UCSD-AML1 (cell line): ENCODE measurements at regions not wholly inside any gene's neighbourhood (a gene's known extent, or its start where the extent isn't known, plus 50 kb on each side); places are given as distances from the start of the nearest gene placed in this dataset.
"Not testable (repeated sequence)": the region's sequence is repeated elsewhere in the genome, so short reads cannot be mapped to it uniquely, and the experiment has no call there.

ENCODE experiments used
- DNase-seq: peaks from one replicate; lab custom pipeline; 2025; ENCODE audit not compliant: unreplicated experiment; lab: John Stamatoyannopoulos, UW

DNA sequence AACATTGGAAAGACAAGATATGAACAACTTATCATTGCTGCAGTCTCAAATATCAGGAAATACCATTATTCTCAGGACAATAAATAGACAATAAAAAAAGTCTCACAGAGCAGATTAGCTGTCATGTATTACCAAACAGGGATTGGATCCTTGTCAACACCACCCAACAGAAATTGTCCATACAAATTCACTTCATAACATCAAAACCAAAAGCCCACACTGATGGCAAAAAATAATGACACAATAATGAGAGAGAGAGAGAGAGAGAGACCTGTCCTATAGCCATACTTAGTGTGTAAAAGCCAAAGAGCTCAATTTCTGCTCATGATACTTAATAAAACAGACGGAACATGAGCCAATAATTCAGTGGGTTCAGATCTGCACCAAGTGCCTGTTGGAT lies 96.5 kb downstream of the PPIAL4G start:
- no peak for DNase-seq

DNA sequence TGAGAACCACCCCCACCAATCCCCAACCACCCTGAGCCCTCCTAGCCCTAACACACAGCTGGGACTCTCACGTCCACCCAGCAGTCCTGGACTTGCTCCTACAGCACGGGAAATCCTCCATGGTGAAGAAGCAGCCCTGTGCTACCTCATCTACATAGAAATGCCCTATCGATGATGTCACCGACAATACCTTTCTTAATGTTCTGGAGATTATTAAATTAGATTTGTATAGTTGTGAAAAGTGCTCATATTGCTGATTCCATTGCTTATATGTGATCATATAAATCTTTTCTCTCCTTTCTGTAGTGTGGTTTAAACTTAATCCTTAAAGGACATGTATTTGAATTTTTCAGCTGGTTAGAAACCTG lies 97.1 kb downstream of the PPIAL4G start:
- DNase-seq: not testable (repeated sequence)

DNA sequence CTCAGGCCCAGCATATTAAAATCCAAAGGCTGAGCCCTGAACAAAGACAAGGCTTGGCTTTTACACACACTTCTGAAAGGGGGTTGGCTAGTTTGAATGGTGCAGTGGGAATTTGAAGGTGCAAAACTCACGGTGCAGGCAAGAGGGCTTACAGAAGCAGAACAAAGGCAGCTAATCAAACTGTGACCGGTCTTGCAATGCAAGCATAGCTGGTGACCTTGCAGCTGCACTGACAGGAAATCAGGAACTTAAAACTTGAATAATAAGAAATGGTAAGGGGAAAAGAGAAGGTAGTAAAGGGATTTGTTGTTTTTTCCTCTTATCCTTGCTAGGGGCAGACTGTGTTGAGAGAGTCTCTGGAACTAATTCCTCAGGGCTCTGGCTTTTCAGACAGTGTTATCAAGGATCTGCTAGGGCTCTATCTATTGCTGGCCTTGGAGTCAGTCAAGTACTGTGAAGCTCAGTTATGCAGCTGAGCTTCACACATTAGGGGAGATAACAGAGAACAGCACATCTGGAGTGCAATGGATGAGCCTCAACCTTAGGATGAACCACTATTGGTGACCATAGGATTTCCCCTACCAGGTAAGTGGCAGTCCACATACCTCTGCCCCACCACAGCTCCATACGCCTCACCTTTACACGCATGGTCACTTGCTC lies 97.6 kb downstream of the PPIAL4G start:
- no peak for DNase-seq

DNA sequence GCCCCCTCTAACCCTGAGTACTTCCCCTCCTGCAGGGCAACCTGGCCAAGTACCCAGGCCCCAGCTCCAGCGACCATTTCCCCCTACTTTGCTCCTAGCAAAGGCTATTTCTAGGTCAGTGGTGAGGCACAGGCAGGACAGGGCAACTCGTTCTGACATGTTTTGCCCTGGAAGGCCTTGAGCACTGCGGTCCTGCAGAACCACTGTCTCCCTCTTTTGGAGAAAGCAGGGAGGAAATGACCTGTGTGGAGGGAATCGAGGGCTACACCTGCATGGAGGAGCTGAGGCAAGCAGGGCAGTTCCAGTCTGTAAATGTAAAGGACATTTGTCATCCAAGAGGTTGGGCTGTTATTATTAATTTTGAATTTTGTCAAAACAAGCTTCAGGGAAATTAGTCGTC lies 99.1 kb downstream of the PPIAL4G start:
- no peak for DNase-seq

DNA sequence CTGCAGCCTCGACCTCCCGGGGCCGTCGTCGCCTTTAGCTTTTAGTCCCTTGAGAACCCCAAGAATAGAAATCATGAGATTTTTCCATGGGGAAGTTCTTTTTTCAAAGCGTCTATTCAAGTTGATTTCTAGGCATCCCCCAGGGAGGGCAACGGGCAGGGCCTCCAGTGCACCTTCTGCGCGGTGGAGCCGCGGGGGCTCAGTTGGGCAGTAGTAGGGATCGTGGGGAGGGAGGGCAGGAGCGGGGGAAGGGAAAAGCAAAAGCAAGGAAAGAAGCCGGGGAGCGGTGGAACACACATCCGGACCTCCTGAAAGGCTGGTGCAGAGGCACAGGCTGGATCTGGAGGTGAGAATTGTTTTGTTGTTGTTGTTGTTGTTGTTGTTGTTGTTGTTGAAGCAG lies 103.4 kb downstream of the PPIAL4G start:
- DNase-seq: no peak

DNA sequence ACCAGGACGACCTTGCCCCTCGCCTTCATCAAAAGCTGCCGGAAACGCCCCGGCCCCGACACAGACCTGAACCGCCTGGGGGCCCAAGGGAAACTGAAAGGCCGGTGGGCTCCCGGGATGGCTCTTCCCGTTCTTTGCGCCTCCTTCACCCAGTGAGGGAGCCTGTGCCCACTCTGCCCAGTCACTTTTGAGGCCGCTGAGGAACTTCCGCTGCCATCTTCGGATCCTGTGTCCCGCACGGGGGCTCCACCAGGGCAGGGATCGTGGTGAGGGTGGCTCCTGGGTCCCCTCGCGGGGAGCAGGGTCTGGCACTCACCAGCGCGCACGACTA lies 104.0 kb downstream of the PPIAL4G start:
- no peak for DNase-seq

DNA sequence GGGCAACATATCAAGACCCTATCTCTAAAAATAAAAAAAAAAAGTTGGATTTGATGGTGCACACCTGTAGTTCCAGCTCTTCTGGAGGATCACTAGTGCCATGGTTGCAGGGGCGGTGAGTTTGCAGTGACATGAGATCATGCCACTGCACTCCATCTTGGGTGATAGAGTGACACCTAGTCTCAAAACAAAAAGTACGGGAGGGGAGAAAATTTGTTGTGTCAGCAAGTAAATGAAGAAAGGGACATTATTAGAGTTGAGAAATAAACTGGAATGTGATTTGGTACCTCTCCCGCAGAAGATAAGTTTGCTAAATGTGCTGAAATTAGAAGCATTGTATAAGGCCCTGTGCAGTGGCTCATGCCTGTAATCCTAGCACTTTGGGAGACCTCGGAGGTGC lies 105.1 kb downstream of the PPIAL4G start:
- not testable (repeated sequence) for DNase-seq

DNA sequence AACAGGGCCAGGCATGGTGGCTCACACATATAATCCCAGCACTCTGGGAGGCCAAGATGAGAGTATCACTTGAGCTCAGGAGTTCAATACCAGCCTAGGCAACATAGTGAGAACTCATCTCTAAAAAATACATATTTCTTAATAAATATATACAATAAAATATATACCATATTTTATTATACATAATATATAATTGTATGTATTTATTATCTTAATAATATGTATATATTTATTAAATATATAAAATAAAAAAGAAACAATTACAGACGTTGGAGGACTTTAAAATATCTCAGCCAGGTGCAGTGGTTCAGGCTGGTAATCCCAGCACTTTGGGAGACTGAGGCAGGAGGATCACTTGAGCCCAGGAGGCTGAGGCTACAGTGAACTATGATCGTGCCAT lies 106.1 kb downstream of the PPIAL4G start:
- DNase-seq: not testable (repeated sequence)

DNA sequence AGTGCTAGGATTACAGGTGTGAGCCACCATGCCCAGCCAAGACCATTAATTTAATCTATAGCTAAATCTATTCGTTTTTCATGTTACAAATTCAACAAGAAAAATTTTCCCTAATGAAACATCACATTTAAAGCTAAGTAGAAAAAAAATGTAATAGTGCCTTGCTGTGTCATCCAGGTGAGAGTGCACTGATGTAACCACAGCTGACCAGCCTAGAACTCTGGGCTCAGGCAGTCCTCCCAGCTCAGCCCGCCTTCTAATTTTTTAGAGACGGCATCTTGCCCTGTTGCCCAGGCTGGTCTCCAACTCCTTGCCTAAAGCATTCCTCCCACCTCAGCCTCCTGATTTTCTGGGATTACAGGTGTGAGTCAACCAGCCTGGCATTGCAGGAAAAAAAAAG lies 109.0 kb downstream of the PPIAL4G start:
- DNase-seq: no peak

DNA sequence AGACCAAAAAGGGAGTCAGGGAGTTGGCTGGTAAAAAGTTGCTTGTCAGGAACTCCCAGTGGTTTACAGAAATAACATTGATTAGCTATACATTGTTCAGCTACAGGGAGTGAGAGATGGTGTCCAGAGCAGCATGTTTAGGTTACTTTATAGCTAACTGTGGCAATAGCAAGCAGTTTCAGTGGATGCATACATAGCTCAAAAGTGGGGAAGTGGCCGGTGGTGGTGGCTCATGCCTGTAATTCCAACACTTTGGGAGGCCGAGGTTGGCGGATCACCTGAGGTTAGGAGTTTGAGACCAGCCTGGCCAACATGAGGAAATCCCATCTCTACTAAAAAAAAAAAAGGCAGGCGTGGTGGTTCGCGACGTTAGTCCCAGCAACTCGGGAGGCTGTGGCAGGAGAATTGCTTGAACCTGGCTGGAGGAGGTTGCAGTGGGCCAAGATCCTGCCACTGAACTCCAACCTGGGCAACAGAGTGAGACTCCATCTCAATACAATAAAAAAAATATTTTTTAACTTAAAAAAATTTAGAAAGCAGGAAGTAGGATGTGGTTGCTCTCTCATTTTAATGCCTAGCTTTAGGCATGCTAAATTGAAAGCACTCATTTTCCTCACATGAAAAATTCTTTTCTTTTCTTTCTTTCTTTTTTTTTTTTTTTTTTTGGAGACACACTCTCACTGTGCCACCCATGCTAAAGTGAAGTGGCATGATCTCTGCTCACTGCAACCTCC lies 109.7 kb downstream of the PPIAL4G start:
- no peak for DNase-seq

DNA sequence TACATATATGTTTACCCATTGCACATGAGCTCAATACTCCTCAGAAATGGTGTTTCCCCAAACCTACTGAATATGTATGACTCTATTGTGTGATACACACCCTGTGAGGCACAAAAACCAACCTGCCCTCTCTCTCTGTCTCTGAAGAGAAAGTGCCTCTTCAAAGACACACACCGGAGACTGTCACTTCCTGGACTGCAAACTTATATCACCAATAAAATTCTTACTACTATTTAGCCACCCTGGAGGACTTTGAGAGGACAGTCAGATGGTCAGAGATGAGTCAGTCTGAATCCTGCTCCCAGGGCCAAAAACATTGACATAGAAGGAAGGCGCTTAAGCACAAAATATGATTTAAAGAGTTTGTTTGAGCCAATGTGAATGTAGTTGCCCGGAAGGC lies 110.4 kb downstream of the PPIAL4G start:
- no peak for DNase-seq

DNA sequence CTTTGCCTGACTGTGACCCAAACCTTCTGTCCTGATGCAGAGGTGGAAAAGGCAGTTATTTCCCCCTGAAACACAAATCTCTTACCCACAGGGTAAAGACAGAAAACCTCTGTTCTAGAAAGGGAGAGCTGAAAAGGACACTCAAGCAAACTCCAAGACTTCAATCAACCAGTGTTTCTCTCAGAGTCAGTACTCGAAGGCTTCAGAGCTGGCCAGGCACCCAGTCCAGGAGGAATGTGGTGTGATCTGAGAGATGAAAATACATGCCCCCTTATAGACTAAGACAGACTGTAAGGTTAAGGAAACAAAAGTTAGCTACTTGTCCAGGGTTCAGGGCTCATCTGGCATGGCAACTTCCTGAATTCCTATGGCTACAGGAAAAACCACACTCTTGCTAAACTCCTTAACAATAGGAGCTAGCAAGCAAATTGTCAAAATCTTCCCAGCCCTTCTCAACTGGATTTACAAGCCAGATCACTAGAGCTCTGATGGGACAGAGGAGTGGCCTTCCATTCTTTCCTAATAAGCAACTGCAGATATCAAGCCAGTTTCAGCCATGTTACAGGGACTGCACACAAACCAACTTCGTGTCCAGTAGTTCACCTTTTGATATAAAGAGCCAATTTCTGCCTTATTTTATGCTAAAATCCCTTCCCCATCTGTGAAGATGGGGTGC lies 110.9 kb downstream of the PPIAL4G start:
- not testable (repeated sequence) for DNase-seq

DNA sequence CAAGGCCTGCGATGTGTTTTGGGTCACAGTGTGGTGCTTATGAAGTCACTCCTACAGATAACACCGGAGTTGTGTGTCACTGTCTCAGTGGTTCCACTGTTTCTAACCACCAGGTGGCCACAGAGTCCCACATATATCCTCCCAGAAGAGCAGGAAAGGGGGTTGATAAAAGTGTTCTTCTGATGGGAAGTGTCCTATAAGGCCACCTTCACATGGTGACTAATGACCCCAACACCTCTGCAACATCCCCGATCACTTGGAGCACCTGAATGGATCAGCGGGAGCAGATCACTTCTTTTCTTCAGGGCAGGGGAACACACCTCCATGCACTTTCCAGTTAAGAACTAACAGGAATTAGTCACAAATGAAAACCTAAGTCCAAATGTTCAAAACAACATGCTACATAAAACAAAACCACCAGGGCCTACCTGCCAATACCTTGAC lies 111.5 kb downstream of the PPIAL4G start:
- peak; percentile 50 for DNase-seq

DNA sequence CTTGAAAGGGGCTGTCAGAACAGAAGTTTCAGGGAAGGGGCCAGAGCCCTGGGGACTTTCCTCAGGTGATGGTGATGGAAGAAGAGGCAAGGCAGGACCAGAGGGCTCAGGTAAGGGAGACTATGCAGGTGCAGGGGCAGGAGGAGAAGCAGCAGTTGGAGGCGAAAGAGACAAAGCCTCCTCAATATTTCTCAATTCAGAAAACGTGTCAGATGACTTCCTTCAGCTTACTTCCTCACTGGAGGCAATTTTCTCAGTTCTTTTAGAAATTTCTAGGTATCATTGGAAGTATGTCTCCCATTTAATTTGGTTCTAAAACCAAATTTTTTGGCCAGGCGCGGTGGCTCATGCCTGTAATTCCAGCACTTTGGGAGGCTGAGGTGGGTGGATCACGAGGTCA lies 112.4 kb downstream of the PPIAL4G start:
- DNase-seq: not testable (repeated sequence)

DNA sequence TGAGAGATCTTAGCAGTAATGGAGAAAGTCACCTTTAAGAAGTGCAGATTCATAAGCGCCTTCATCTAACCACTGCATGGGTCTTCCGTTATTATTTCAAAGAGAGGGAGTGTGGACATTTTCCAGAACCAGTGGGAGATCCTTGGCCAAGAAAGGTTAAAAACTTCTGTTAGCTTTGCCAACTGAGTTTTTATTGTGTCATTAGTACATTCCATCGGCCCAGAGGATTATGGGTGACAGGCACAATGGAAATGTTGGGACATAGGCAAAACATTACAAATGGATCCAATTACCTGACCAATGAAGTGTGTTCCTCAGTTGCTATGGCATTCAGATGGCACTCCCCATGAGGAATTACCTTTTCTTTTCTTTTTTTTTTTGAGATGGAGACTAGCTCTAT lies 115.5 kb downstream of the PPIAL4G start:
- DNase-seq: no peak

DNA sequence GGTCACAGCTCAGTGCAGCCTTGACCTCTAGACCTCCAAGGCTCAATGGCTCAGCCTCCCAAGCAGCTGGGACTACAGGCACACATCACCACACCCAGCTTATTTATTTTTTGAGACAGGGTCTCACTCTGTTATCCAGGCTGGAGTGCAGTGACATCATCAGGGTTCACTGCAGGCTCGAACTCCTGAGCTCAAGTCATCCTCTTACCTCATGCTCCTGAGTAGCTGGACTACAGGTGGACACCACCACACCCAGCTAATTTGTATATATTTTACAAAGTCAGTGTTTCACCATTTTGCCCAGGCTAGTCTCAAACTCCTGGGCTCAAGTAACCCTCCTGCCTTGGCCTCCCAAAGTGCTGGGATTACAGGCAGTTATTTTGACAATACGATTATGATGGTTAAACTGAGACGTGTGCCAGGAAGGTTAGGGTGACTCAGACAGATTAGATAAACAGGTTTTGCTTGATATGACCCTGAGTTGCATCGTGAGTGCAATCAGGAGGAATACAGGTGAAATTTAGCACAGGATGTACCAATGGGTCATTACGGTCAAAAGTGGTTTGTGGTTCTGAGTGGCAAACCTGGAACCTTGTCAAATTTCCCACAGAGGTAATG lies 116.9 kb downstream of the PPIAL4G start:
- not testable (repeated sequence) for DNase-seq

DNA sequence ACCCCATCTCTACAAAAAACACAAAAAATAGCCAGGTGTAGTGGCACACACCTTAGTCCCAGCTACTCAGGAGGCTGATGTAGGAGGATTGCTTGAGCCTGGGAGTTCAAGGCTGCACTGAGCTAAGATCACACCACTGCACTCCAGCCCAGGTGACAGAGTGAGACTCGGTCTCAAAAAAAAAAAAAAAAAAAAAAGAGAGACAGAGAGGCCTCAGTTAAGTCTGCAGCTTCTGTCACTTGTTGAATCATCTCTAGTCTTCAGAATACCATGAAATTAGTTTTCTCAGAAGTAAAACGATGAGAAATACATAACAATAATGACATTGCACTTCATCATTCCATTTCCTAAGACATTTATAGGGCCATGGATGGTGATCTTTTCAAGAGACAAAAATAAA lies 118.0 kb downstream of the PPIAL4G start:
- DNase-seq: not testable (repeated sequence)

DNA sequence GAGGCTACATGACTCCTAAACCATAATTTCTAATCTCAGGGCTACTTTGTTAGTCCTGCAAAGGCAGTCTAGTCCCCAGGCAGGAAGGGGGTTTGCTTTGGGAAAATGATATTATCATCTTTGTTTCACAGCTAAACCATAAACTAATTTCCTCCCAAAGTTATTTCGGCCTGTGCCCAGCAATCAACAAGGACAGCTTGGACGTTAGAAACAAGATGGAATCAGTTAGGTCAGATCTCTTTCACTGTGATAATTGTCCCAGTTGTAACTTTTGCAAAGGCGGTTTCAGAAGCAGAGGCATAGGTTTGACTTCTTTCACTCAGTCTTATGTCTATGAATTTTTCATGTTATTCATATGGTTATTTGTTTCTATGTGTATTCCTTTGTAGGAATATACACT lies 119.1 kb downstream of the PPIAL4G start:
- DNase-seq: not testable (repeated sequence)

DNA sequence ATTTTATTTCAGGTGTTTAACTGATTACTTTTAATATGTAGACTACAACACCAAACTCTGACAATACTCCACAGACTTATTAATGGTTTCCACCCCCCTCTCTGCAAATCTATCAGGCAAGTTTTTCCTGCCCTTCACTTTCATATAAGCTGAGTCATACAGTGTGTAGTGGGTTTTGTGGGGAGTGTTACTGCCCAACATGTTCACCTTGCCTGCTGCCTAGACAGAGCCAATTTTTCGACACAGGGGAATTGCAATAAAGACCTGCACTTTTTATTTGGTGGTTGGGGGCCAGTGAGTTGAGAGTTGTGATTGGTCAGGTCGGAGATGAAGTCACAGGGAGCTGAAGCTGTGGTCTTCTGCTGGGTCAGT lies 119.7 kb downstream of the PPIAL4G start:
- no peak for DNase-seq

DNA sequence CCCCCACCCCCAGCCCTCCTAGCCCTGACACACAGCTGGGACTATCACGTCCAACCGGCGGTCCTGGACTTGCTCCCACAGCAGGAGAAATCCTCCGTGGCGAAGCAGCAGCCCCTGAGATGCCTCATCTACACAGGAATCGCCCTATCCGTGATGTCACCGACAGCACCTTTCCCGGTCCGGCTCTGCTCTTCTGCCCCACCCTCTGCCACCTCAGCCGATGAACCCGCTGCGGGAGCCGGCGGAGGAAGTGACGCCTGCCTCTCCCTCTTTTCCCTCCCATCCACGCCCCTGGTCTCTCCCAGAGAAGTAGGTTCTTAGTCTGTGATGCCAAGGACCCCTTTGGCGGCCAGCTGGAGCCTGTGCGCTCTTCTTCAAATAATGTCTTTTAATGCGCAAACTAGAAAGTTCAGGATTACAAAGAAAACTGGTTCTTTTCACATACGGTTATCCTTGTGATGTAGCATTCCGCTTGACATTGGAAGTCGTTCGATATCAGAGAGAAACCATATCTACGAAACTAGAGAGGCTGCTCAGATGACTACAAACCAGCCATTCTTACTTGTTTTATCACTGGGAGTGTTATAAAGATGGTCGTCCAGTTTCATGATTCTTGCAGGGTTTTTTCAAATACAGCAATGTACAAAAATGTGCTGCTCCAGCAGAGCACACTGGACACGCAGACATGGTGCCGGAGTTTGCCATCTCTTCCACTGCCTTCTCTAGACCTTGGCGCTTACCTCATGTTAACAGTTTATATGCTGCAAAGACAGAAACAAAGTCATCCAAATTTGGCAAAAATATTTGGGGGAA lies 120.3 kb downstream of the PPIAL4G start:
- DNase-seq: no peak

DNA sequence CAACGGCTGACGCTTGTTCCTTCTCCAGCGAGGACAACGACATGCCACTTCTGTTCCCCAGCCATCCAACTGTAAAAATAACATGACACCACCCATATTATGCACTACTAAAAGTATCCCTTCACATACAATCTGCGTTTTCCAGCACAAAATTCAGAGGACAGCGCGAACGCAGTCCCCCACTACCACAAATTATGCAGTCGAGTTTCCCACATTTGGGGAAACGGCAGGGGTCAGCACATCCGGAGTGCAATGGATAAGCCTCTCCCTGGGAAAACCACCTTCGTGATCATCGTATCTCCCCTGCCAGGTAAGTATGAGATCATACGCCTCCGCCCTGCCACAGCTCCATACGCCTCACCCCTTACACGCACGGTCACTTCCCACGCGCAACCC lies 120.9 kb downstream of the PPIAL4G start:
- DNase-seq: no peak
